HG02840 (cell line): ENCODE measurements at regions not wholly inside any gene's neighbourhood (a gene's known extent, or its start where the extent isn't known, plus 50 kb on each side); places are given as distances from the start of the nearest gene placed in this dataset.
"Not testable (repeated sequence)": the region's sequence is repeated elsewhere in the genome, so short reads cannot be mapped to it uniquely, and the experiment has no call there.

Experiments
- ATAC-seq: cut with Tn5 transposase; IDR thresholded peaks from one replicate; pipeline ENCODE4 v1.9.1; 2021; ENCODE audit warnings: mild to moderate bottlenecking, moderate library complexity, moderate number of reproducible peaks; ENCODE audit not compliant: unreplicated experiment, low FRiP score

GRCh38 chr5:144594234-144594633 is 423.6 kb downstream of the KCTD16 start:
- ATAC-seq: not testable (repeated sequence)

GRCh38 chr5:144585681-144586080 is 415.0 kb downstream of the KCTD16 start:
- no peak for ATAC-seq

- no peak for ATAC-seq
These were observed 413.1 kb downstream of the KCTD16 start for GRCh38 chr5:144583541-144584449.

- no peak for ATAC-seq
These were observed 411.4 kb downstream of the KCTD16 start for GRCh38 chr5:144582066-144582465.

DNA sequence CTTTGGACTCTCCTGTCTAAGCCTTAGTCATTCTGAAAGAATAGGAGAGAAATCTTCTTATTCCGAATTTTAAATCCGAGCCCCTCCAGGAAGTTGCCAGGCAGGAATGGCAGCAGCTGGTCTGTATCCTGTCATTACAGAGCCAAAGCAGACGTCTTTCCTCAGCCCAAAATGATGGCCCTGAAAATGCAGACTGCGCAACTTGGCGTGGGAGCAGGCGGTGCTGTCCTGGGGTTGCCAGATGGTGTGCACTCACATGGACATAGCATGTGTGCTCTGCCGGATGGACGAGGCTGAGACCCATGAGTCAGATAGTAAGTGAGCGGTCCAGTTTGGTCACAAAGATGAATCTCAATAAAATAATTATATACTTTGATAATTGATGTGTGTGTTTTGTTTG is 410.4 kb downstream of the KCTD16 start:
- no peak for ATAC-seq

DNA sequence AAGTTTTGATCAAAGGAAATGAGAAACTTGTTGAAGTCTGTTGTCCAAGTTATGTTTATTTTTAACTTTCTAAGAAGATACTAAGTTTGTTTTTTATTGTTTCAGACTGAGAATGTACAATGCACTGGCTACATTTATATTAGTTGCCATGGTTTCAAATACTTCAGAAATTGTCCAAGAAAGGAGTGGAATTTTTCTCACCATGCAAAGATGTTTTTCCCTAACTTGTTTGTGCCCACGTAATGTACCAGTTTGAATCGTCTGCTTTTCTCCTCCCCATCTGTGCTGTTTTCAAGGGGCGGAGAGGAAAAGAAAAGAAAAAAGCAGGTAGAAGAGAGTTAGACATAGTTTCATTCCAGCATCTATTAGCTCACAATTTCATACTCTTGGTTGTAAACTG is 407.0 kb downstream of the KCTD16 start:
- ATAC-seq: no peak

DNA sequence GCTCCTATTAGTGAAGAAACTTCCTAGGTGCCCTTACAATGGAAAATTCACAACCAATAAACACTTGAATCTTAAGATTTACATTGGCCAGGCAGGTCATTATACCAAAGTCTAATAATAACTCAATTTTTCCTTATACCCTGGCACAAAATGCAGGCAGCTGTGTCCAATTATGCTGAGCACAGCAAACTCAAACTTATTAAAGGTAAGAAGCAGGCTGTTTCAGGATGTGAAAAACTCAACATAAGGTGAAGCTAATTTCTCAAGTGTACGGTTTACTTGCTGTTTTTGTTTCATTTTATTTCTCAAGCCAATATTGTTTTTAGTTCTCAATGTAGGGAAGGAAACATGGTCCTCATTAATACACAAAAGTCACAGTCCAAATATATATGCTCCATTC is 405.1 kb downstream of the KCTD16 start:
- ATAC-seq: no peak

GRCh38 chr5:144567421-144567780 is 396.7 kb downstream of the KCTD16 start:
- ATAC-seq: no peak

- ATAC-seq: no peak
These were observed 396.2 kb downstream of the KCTD16 start for GRCh38 chr5:144566747-144567420.

GRCh38 chr5:144549580-144549979 is 378.9 kb downstream of the KCTD16 start:
- no peak for ATAC-seq

DNA sequence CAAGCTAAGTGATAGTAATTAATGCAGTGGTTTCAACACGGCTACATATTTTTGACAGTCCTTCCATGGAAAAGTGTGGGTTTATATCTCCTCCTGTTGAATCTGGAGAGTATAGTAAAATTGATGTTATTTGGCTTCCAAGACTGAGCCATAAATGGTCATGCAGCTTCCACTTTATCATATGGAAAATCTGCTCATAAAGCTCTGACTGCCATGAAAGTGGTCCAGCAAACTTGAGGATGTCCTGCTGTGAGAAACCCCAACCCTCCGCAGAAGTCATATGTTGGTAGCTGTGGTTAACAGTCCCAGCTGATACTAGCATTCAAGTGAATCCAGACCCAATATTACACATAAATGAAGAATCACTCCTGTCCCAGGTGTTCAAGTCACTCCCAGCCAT is 378.3 kb downstream of the KCTD16 start:
- ATAC-seq: no peak

DNA sequence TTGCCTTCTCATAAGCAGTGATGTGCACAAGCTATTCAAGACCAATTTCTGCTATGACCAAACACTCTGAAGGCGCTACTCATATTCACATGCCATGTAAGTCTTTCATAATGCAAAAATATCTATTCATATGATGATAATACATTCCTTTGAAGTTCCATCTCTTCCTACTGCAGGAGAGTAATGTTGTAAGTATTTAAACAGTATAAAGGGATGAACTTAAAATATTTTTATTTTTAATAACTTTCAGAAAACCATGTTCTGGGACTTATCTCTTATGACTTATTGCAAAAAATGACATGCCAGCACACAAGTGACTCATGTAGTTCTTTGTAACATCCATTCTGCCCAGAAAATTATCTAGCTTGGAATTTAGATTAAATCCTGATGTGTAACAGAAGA is 376.4 kb downstream of the KCTD16 start:
- ATAC-seq: no peak

GRCh38 chr5:144538845-144539244 is 368.2 kb downstream of the KCTD16 start:
- ATAC-seq: no peak
